ENCODE measurements at regions not wholly inside any gene's neighbourhood (a gene's known extent, or its start where the extent isn't known, plus 50 kb on each side); places are given as distances from the start of the nearest gene placed in this dataset.

DNA sequence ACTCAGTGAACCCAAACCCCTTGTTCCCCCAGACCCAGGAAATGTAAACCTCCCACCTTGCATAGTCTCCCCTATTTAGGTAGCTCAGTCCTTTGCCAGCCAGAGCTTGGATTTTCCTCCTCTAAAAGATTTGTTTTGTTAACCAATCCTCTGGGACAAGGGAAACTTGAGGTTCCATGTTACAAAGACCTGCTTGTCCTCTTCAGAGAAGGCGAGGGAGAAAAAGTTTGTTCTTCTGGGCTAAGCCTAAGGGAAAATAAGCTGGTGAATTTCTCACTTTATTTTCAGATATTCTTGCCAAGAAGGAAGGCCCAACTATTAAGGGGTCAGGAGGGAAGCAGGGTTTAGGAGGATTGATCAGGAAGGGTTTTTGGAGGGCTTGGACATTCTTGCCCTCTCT lies 136.1 kb upstream of the PROK2 start:
- no peak for DNase-seq
- intact Hi-C loops (cut with DNase I; ENCODE audit: low total_unique reads) = no loop called here
- H3K27ac ChIP-seq = no peak overlapping the region
- WGBS, 2 donors = 79 to 92% methylated on average over 1 of the region's 1 CpG
- no peaks in the 10 kb centered on the region for H3K4me1 ChIP-seq
- H3K36me3 ChIP-seq (ENCODE audit: low read depth, missing control alignments) = no peaks in the 10 kb centered on the region
- H3K27me3 ChIP-seq = no peaks in the 10 kb centered on the region
- no peaks in the 10 kb centered on the region for H3K9me3 ChIP-seq
- no peak for TF ChIP-seq CTCF (IDR thresholded peaks at IDR 0.05)
- no peak overlapping the region for H3K4me3 ChIP-seq

DNA sequence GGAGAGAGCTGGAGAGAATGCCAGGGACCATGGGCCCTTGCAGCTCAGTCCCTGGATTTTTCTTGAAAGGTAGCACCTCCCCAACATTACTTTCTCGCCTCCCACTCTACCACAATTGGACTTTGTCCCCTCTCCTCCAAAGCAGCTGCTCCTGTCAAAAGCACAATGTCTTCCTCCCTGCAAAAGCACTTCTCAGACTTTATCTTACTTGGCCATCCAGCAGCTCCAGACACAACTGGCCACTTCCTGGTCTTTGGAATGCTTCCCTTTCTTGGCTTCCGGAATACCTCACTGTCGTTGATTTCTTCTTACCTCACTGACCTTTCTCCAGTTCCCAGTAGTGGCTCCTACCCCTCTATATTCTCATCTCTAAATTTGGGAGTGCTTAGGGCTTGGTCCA lies 134.6 kb upstream of the PROK2 start:
- H3K4me3 ChIP-seq = no peak overlapping the region
- no peak for DNase-seq
- H3K4me1 ChIP-seq = no peaks in the 10 kb centered on the region
- no peak overlapping the region for H3K27ac ChIP-seq
- 81 to 86% methylated on average over 3 of the region's 3 CpGs for WGBS, 2 donors
- no peaks in the 10 kb centered on the region for H3K9me3 ChIP-seq
- intact Hi-C loops (cut with DNase I; ENCODE audit: low total_unique reads) = no loop called here
- no peaks in the 10 kb centered on the region for H3K36me3 ChIP-seq (ENCODE audit: low read depth, missing control alignments)
- TF ChIP-seq POLR2A (IDR thresholded peaks at IDR 0.05) = no peak
- no peak for TF ChIP-seq CTCF (IDR thresholded peaks at IDR 0.05)
- no peaks in the 10 kb centered on the region for H3K27me3 ChIP-seq

DNA sequence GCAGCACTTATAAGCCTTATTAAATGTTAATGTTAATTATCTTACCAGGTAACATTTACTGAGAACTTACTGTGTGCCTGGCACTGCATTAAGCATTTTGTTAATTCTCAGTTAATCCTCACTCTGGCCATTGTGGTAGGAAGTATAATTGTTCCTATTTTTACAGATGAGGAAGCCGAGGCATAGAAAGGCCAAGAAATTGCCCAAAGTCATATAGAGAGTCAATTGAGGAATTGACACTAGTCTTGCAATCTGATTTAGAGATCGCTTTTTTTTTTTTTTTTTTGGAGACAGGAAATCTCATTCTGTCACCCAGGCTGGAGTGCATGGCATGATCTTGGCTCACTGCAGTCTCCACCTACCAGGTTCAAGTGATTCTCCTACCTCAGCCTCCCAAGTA lies 132.6 kb upstream of the PROK2 start:
- Histone ChIP-seq H3K4me1 (no peaks in the 10 kb centered on the region), H3K27ac (no peak overlapping the region), H3K9me3 (no peaks in the 10 kb centered on the region), H3K27me3 (no peaks in the 10 kb centered on the region), H3K4me3 (no peak overlapping the region), H3K36me3 (ENCODE audit: low read depth, missing control alignments) (no peaks in the 10 kb centered on the region)
- no peak for DNase-seq
- intact Hi-C loops (cut with DNase I; ENCODE audit: low total_unique reads) = no loop called here
- no peak for TF ChIP-seq CTCF (IDR thresholded peaks at IDR 0.05)
- TF ChIP-seq POLR2A (IDR thresholded peaks at IDR 0.05) = no peak
- 91 to 94% methylated on average over 2 of the region's 2 CpGs for WGBS, 2 donors

GRCh38 chr3:71916747-71917369 lies 131.9 kb upstream of the PROK2 start:
- DNase-seq = no peak
- no peaks in the 10 kb centered on the region for H3K9me3 ChIP-seq
- no peaks in the 10 kb centered on the region for H3K36me3 ChIP-seq (ENCODE audit: low read depth, missing control alignments)
- H3K4me1 ChIP-seq = no peaks in the 10 kb centered on the region
- intact Hi-C loops (cut with DNase I; ENCODE audit: low total_unique reads) = no loop called here
- TF ChIP-seq CTCF (IDR thresholded peaks at IDR 0.05) = no peak
- no peak for TF ChIP-seq POLR2A (IDR thresholded peaks at IDR 0.05)
- no peak overlapping the region for H3K4me3 ChIP-seq
- no peak overlapping the region for H3K27ac ChIP-seq
- H3K27me3 ChIP-seq = no peaks in the 10 kb centered on the region
- 75% methylated on average over 3 to 5 of the region's 5 CpGs for WGBS, 2 donors

DNA sequence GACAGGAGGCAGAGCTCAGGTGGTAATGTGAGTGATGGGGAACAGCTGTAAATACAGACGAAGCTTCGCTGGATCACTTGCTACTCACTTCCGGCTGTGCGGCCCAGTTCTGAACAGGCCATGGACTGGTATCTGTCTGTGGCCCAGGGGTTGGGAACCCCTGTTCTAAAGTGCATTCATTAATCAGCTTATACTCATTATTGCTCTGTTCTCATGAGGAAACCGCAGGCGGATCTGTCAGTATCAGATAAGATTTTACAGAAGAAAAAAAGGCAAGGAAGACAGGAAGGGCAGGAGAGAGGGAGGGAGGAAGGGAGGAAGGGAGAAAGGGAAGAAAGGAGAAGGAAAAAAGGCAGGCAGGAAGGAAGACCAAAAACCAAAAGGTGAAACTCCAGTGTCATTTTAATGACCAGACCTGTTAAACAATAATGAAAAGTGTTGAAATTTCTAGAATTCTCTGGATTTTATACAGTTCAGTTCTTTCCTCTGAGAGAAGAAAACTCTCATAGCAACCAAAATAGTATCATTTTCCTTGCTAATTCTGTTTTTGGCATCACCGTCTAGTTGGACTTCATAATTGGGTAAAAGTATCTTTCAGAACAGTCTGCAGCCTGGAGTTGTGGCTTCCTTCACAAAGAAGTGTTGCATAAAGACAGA lies 128.0 kb upstream of the PROK2 start:
- H3K36me3 ChIP-seq (ENCODE audit: low read depth, missing control alignments) = no peaks in the 10 kb centered on the region
- intact Hi-C loops (cut with DNase I; ENCODE audit: low total_unique reads) = no loop called here
- H3K27me3 ChIP-seq = no peaks in the 10 kb centered on the region
- TF ChIP-seq POLR2A (IDR thresholded peaks at IDR 0.05) (no peak), CTCF (IDR thresholded peaks at IDR 0.05) (no peak)
- 68 to 83% methylated on average over 7 of the region's 7 CpGs for WGBS, 2 donors
- no peak for DNase-seq
- peaks cover 1% of the 10 kb centered on the region for H3K4me1 ChIP-seq
- H3K9me3 ChIP-seq = no peaks in the 10 kb centered on the region
- H3K27ac ChIP-seq = no peak overlapping the region
- H3K4me3 ChIP-seq = no peak overlapping the region

All from testis (tissue), 2 donors.